BE2C (cell line): ENCODE measurements at regions not wholly inside any gene's neighbourhood (a gene's known extent, or its start where the extent isn't known, plus 50 kb on each side); places are given as distances from the start of the nearest gene placed in this dataset.

Experiments used
- DNase-seq: peaks from one replicate; pipeline ENCODE4 v3.0.0-alpha.2; 2020
- H3K27me3 ChIP-seq: fragments of 250-450 bp; sonication (Bioruptor Pico); 2 replicates; pipeline ENCODE4 v1.5.1; 2020; ENCODE audit warnings: mild to moderate bottlenecking
- H3K36me3 ChIP-seq: fragments of 250-450 bp; sonication (Bioruptor Pico); 2 replicates; pipeline ENCODE4 v1.5.1; 2020; ENCODE audit warnings: mild to moderate bottlenecking
- H3K4me1 ChIP-seq: fragments of 250-450 bp; sonication (Bioruptor Pico); 2 replicates; pipeline ENCODE4 v1.5.1; 2020
- H3K4me3 ChIP-seq: 2 replicates; pipeline ENCODE4 v1.5.1; 2011; ENCODE audit warnings: low read depth, low read length
- H3K9me3 ChIP-seq: fragments of 250-450 bp; sonication (Bioruptor Pico); 2 replicates; pipeline ENCODE4 v1.5.1; 2020
- TF ChIP-seq, protein P1 (sequence below): IDR thresholded peaks from 2 replicates; pipeline ENCODE4 v1.5.1; 2012; ENCODE audit warnings: mild to moderate bottlenecking, low read depth, low read length

DNA sequence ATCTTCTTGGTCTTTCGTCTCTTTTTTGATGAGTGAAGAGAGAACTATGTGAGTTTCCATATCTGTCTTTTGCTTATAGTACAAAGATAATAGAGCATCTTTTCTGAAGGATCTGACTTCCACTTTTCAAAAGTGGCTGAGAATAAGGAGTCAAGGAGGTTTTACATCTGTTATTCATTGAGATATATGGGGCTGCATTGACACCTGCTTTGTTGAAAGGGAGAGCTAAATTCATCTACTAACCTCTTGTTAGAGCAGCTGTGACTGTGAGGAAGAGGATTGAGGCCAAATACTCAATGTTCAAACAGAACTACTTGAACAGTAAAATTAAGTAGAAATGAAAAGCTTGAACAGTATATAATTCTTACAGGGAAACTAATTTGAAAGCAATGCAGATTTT lies 130.2 kb upstream of the ATP2B1 start:
- H3K9me3 ChIP-seq, result no peaks in the 10 kb centered on the region
- H3K27me3 ChIP-seq, result no peaks in the 10 kb centered on the region
- DNase-seq, result no peak
- no peak overlapping the region for H3K4me3 ChIP-seq
- TF ChIP-seq, protein P1, sequence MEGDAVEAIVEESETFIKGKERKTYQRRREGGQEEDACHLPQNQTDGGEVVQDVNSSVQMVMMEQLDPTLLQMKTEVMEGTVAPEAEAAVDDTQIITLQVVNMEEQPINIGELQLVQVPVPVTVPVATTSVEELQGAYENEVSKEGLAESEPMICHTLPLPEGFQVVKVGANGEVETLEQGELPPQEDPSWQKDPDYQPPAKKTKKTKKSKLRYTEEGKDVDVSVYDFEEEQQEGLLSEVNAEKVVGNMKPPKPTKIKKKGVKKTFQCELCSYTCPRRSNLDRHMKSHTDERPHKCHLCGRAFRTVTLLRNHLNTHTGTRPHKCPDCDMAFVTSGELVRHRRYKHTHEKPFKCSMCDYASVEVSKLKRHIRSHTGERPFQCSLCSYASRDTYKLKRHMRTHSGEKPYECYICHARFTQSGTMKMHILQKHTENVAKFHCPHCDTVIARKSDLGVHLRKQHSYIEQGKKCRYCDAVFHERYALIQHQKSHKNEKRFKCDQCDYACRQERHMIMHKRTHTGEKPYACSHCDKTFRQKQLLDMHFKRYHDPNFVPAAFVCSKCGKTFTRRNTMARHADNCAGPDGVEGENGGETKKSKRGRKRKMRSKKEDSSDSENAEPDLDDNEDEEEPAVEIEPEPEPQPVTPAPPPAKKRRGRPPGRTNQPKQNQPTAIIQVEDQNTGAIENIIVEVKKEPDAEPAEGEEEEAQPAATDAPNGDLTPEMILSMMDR, result no peak
- no peaks in the 10 kb centered on the region for H3K36me3 ChIP-seq
- H3K4me1 ChIP-seq, result no peaks in the 10 kb centered on the region

- Histone ChIP-seq H3K4me3 (no peak overlapping the region), H3K36me3 (no peaks in the 10 kb centered on the region), H3K27me3 (no peaks in the 10 kb centered on the region; the same call in 1 of the 2 replicates), H3K4me1 (no peaks in the 10 kb centered on the region), H3K9me3 (no peaks in the 10 kb centered on the region)
- TF ChIP-seq, protein P1, result no peak
- no peak for DNase-seq
Measured at GRCh38 chr12:89836026-89836425, 127.4 kb upstream of the ATP2B1 start.

DNA sequence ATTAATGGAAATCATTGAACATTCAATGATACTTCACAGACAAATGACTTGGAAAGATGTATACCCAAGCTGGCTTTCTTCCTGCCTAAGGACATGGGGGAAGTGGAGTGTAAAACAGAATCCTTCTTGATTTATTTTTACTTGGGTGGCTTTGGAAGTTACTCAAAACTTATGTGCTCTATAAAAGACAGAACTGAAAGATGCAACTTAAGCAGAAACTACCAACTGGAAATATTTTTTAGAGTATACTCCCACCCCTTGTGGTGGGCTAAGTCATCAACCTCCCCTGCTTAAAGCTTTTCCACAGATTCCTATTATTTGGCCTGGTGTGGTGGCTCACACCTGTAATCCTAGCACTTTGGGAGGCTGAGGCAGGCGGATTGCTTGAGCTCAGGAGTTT lies 126.0 kb upstream of the ATP2B1 start:
- Histone ChIP-seq H3K27me3 (no peaks in the 10 kb centered on the region; the same call in 1 of the 2 replicates), H3K36me3 (no peaks in the 10 kb centered on the region), H3K9me3 (no peaks in the 10 kb centered on the region), H3K4me3 (no peak overlapping the region), H3K4me1 (no peaks in the 10 kb centered on the region)
- DNase-seq, result no peak
- TF ChIP-seq, protein P1, result no peak

- Histone ChIP-seq H3K36me3 (no peaks in the 10 kb centered on the region), H3K4me1 (no peaks in the 10 kb centered on the region; the same call in 1 of the 2 replicates), H3K9me3 (no peaks in the 10 kb centered on the region), H3K4me3 (no peak overlapping the region), H3K27me3 (no peaks in the 10 kb centered on the region; the same call in 1 of the 2 replicates)
- TF ChIP-seq, protein P1, result no peak
- no peak for DNase-seq
Measured at GRCh38 chr12:89833337-89834252, 125.0 kb upstream of the ATP2B1 start.

DNA sequence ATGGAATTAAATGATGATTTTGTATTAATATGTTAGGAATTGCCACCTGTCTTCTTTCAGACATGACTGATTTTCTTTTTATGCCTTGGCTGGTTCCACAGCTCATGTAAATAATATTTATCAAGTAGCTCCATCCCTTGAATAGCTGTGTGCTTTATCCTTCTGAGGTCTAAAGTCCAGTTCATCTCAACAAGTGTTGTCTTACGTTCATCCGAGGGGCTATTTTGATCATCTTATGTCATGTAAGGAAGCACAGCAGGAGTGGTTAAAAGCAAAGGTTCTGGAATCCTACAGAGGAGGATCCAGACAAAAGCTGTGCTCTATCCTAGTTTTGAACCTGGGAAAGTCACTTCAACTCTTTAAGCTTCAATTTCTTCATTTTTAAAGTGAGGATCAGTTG lies 123.7 kb upstream of the ATP2B1 start:
- no peak for DNase-seq
- TF ChIP-seq, protein P1, result no peak
- Histone ChIP-seq H3K4me1 (no peaks in the 10 kb centered on the region; the same call in 1 of the 2 replicates), H3K36me3 (no peaks in the 10 kb centered on the region), H3K9me3 (no peaks in the 10 kb centered on the region), H3K4me3 (no peak overlapping the region), H3K27me3 (no peaks in the 10 kb centered on the region; the same call in 1 of the 2 replicates)

DNA sequence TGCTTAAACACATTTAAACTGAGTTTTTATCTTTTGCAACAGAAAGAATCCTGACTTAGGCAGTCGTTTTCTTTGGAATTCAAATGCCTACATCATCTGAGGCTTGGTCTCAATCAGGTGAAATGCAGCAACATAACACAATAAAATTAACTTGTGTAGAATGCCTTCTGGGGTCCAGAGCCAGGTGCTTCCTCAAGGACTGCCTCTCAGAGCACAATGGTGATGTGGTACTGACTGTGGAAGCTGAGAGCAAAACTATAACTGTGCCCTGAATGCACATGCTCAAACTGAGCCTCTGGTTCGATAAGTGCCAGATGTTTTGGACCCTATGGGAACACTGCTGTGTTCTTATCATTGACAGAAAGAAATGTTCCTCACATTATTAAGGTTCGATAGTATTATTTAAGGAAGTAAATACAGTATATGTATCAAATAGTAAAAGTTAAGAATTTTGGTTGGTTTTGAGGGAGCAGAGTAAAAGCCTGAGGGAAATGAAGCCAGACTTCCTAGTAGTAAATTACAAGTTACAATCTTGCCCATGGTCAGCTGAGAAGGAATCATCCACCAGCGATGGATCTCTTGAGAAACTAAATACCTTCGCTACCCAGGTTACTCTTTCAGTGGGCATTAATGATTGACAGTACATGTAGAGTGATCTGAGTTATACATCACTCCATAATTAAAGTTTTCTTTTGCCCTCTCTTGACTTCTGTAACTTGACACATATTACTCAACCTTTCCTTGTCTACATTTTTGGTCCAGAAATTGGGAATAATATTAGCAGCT lies 122.9 kb upstream of the ATP2B1 start:
- TF ChIP-seq, protein P1, result no peak
- no peaks in the 10 kb centered on the region for H3K9me3 ChIP-seq
- no peaks in the 10 kb centered on the region; the same call in 1 of the 2 replicates for H3K4me1 ChIP-seq
- no peak for DNase-seq
- no peaks in the 10 kb centered on the region for H3K36me3 ChIP-seq
- H3K4me3 ChIP-seq, result no peak overlapping the region
- H3K27me3 ChIP-seq, result no peaks in the 10 kb centered on the region; the same call in 1 of the 2 replicates
